GM19395 (cell line): ENCODE measurements at regions not wholly inside any gene's neighbourhood (a gene's known extent, or its start where the extent isn't known, plus 50 kb on each side); places are given as distances from the start of the nearest gene placed in this dataset.

Experiments
- ATAC-seq: cut with Tn5 transposase; IDR thresholded peaks from one replicate; pipeline ENCODE4 v1.9.1; 2021; ENCODE audit warnings: mild to moderate bottlenecking, moderate library complexity; ENCODE audit not compliant: unreplicated experiment

- no peak for ATAC-seq
Observed at GRCh38 chr5:171600741-171601265, 181.4 kb downstream of the FGF18 start.

GRCh38 chr5:171601266-171601881, 181.9 kb downstream of the FGF18 start:
- no peak for ATAC-seq

GRCh38 chr5:171603591-171603990, 182.0 kb upstream of the SMIM23 start:
- ATAC-seq = no peak

GRCh38 chr5:171604195-171604594, 181.4 kb upstream of the SMIM23 start:
- no peak for ATAC-seq

GRCh38 chr5:171606414-171607024, 179.1 kb upstream of the SMIM23 start:
- ATAC-seq = no peak

- no peak for ATAC-seq
Observed at GRCh38 chr5:171607863-171608262, 177.8 kb upstream of the SMIM23 start.

- ATAC-seq = no peak
Observed at GRCh38 chr5:171609806-171610452, 175.7 kb upstream of the SMIM23 start.

GRCh38 chr5:171610686-171611085, 174.9 kb upstream of the SMIM23 start:
- ATAC-seq = no peak

- no peak for ATAC-seq
Observed at GRCh38 chr5:171612749-171613148, 172.9 kb upstream of the SMIM23 start.

GRCh38 chr5:171614511-171614910, 171.1 kb upstream of the SMIM23 start:
- no peak for ATAC-seq

- ATAC-seq = no peak
Observed at GRCh38 chr5:171614971-171615653, 170.5 kb upstream of the SMIM23 start.

- no peak for ATAC-seq
Observed at GRCh38 chr5:171615705-171616640, 169.6 kb upstream of the SMIM23 start.

GRCh38 chr5:171617266-171617665, 168.4 kb upstream of the SMIM23 start:
- ATAC-seq = no peak

GRCh38 chr5:171617817-171618591, 167.6 kb upstream of the SMIM23 start:
- ATAC-seq = no peak

GRCh38 chr5:171619196-171619595, 166.4 kb upstream of the SMIM23 start:
- no peak for ATAC-seq

GRCh38 chr5:171619744-171620143, 165.9 kb upstream of the SMIM23 start:
- ATAC-seq = no peak

GRCh38 chr5:171622010-171622409, 163.6 kb upstream of the SMIM23 start:
- ATAC-seq = no peak

- no peak for ATAC-seq
Observed at GRCh38 chr5:171623107-171623506, 162.5 kb upstream of the SMIM23 start.

- ATAC-seq = no peak
Observed at GRCh38 chr5:171623551-171624097, 162.0 kb upstream of the SMIM23 start.
